ENCODE measurements at regions not wholly inside any gene's neighbourhood (a gene's known extent, or its start where the extent isn't known, plus 50 kb on each side); places are given as distances from the start of the nearest gene placed in this dataset.

DNA sequence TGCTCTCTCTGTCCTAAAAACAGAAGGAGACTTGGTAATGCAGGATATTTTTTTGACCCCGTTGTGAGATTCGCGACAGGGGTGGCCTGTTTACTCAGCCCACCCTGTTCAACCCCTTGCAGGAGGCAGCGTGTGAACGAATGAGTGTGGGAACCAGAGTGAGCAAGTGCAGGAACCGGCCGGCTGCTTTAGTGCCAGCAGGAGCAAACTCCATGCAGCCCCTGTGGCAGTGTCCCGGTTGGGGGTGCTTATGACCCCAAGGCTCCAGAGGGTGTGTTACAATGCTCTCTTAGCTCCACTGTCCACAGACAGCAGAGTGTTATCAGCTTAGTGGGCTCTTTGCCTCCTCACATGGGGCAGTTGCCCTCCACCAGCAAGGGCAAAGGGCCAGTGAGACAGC lies 225.2 kb downstream of the ETNK1 start:
- TF ChIP-seq CTCF (conservative IDR thresholded peaks at IDR 0.05; ENCODE audit: low read depth, low read length) = no peak
- TF ChIP-seq RFX5 (IDR thresholded peaks at IDR 0.05; ENCODE audit: low read depth, low read length) = no peak
- no peak for TF ChIP-seq POLR2A (IDR thresholded peaks at IDR 0.05; ENCODE audit: low read depth, low read length)
- TF ChIP-seq NFE2L2 (IDR thresholded peaks at IDR 0.05; ENCODE audit: low read depth, low read length) = no peak
- no peak for TF ChIP-seq RCOR1 (IDR thresholded peaks at IDR 0.05; ENCODE audit: insufficient replicate concordance, low read length)
- no peak for TF ChIP-seq MAFK (IDR thresholded peaks at IDR 0.05; ENCODE audit: low read depth, low read length)
- TF ChIP-seq FOS (IDR thresholded peaks at IDR 0.05; ENCODE audit: low read depth, low read length) = no peak
- no peak for TF ChIP-seq SMC3 (IDR thresholded peaks at IDR 0.05; ENCODE audit: low read depth, low read length)
- TF ChIP-seq USF2 (IDR thresholded peaks at IDR 0.05; ENCODE audit: low read depth, low read length) = no peak
